NT2/D1 (cell line): ENCODE measurements at regions not wholly inside any gene's neighbourhood (a gene's known extent, or its start where the extent isn't known, plus 50 kb on each side); places are given as distances from the start of the nearest gene placed in this dataset.

Source experiments
- YY1 ChIP-seq: IDR thresholded peaks from 2 replicates; pipeline ENCODE4 v1.6.1; 2011; ENCODE audit not compliant: insufficient read length, insufficient read depth
- ZNF274 ChIP-seq: IDR thresholded peaks from 2 replicates; pipeline ENCODE4 v1.6.1; 2011; ENCODE audit warnings: mild to moderate bottlenecking, low read depth, low read length

GRCh38 chr2:194587739-194588270 is 1069.2 kb upstream of the SLC39A10 start:
- no peak for TF ChIP-seq YY1
- TF ChIP-seq ZNF274 = no peak
